ENCODE measurements at regions not wholly inside any gene's neighbourhood (a gene's known extent, or its start where the extent isn't known, plus 50 kb on each side); places are given as distances from the start of the nearest gene placed in this dataset.

DNA sequence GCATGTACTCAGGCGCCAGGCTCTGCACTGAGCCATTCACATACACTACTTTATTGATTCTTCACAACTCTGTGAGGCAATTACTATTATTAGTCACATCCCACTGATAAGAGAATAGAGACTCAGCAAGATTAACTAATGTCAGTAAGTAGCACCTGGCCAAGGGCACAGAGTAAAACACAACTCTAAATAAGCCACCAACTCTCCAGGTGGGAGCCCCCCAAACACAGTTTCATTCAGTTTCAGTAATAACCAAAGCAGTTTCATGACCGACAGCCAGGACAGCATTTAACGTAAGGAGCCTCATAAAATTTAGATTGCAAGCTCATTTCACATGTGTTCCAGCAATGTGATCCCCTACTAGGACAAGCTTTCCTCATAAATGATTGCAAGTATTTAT is 323.1 kb upstream of the CCDC196 start:
- no peak for TF ChIP-seq CTCF (IDR thresholded peaks at IDR 0.05; ENCODE audit: control extremely low read depth, extremely low read depth)
- 94% methylated on average over 3 of the region's 3 CpGs for WGBS, 2 donors
- ATAC-seq (ENCODE audit: insufficient read depth, low FRiP score) (no peak), DNase-seq (no peak)
- no peak overlapping the region for H3K4me3 ChIP-seq
- no peak overlapping the region for H3K27ac ChIP-seq (ENCODE audit: low read depth in 1 of 2, low read length in 1 of 2)
- H3K27me3 ChIP-seq (ENCODE audit: control insufficient read depth in 3 of 3, insufficient read depth in 3 of 3, low read length in 2 of 3), result no peaks in the 10 kb centered on the region
- no peaks in the 10 kb centered on the region for H3K4me1 ChIP-seq (ENCODE audit: control insufficient read depth in 5 of 5, insufficient read depth in 5 of 5, low read length in 5 of 5)
- H3K9me3 ChIP-seq (ENCODE audit: control insufficient read depth in 4 of 4, insufficient read depth in 3 of 4, low read length in 3 of 4), result no peaks in the 10 kb centered on the region
- H3K36me3 ChIP-seq (ENCODE audit: control insufficient read depth in 4 of 4, insufficient read depth in 4 of 4, low read length in 4 of 4), result no peaks in the 10 kb centered on the region
- H3K9ac ChIP-seq (ENCODE audit: insufficient read depth in 1 of 2, low read length in 2 of 2), result no peak overlapping the region

- 88 to 94% methylated on average over 3 of the region's 3 CpGs for WGBS, 2 donors
- no peak for ATAC-seq (ENCODE audit: insufficient read depth, low FRiP score)
- no peaks in the 10 kb centered on the region for H3K9me3 ChIP-seq (ENCODE audit: control insufficient read depth in 4 of 4, insufficient read depth in 3 of 4, low read length in 3 of 4)
Measured at GRCh38 chr14:66165337-66165736, 320.8 kb upstream of the CCDC196 start.

GRCh38 chr14:66174453-66174891 is 311.7 kb upstream of the CCDC196 start:
- Histone ChIP-seq H3K27me3 (ENCODE audit: control insufficient read depth in 3 of 3, insufficient read depth in 3 of 3, low read length in 2 of 3) (no peaks in the 10 kb centered on the region), H3K4me1 (ENCODE audit: control insufficient read depth in 5 of 5, insufficient read depth in 5 of 5, low read length in 5 of 5) (peaks cover 0 to 12% (median 5%) of the 10 kb centered on the region in 5 donors), H3K4me3 (no peak overlapping the region), H3K27ac (ENCODE audit: low read depth in 1 of 2, low read length in 1 of 2) (no peak overlapping the region), H3K9ac (ENCODE audit: insufficient read depth in 1 of 2, low read length in 2 of 2) (no peak overlapping the region), H3K36me3 (ENCODE audit: control insufficient read depth in 4 of 4, insufficient read depth in 4 of 4, low read length in 4 of 4) (no peaks in the 10 kb centered on the region), H3K9me3 (ENCODE audit: control insufficient read depth in 4 of 4, insufficient read depth in 3 of 4, low read length in 3 of 4) (peaks cover 0 to 7% (median under 1%) of the 10 kb centered on the region in 4 donors)
- TF ChIP-seq CTCF (IDR thresholded peaks at IDR 0.05; ENCODE audit: control extremely low read depth, extremely low read depth), result no peak
- DNase-seq (peak in 2 of 3 donors; percentile 74 to 83), ATAC-seq (ENCODE audit: insufficient read depth, low FRiP score) (no peak)
- WGBS, 2 donors, result 51 to 64% methylated on average over 1 of the region's 1 CpG

More at GRCh38 chr14:66165337-66165736, 320.8 kb upstream of the CCDC196 start:
- TF ChIP-seq CTCF (IDR thresholded peaks at IDR 0.05; ENCODE audit: control extremely low read depth, extremely low read depth), result no peak
- H3K27me3 ChIP-seq (ENCODE audit: control insufficient read depth in 3 of 3, insufficient read depth in 3 of 3, low read length in 2 of 3), result no peaks in the 10 kb centered on the region
- H3K9ac ChIP-seq (ENCODE audit: insufficient read depth in 1 of 2, low read length in 2 of 2), result no peak overlapping the region
- no peak overlapping the region for H3K4me3 ChIP-seq
- no peaks in the 10 kb centered on the region for H3K4me1 ChIP-seq (ENCODE audit: control insufficient read depth in 5 of 5, insufficient read depth in 5 of 5, low read length in 5 of 5)
- H3K27ac ChIP-seq (ENCODE audit: low read depth in 1 of 2, low read length in 1 of 2), result no peak overlapping the region
- DNase-seq, result no peak
- H3K36me3 ChIP-seq (ENCODE audit: control insufficient read depth in 4 of 4, insufficient read depth in 4 of 4, low read length in 4 of 4), result no peaks in the 10 kb centered on the region

- H3K9me3 ChIP-seq (ENCODE audit: control insufficient read depth in 4 of 4, insufficient read depth in 3 of 4, low read length in 3 of 4), result peaks cover 0 to 9% (median under 1%) of the 10 kb centered on the region in 4 donors
- peaks cover 0 to 12% (median 5%) of the 10 kb centered on the region in 5 donors for H3K4me1 ChIP-seq (ENCODE audit: control insufficient read depth in 5 of 5, insufficient read depth in 5 of 5, low read length in 5 of 5)
- no peaks in the 10 kb centered on the region for H3K27me3 ChIP-seq (ENCODE audit: control insufficient read depth in 3 of 3, insufficient read depth in 3 of 3, low read length in 2 of 3)
- no peak overlapping the region for H3K9ac ChIP-seq (ENCODE audit: insufficient read depth in 1 of 2, low read length in 2 of 2)
- TF ChIP-seq CTCF (IDR thresholded peaks at IDR 0.05; ENCODE audit: control extremely low read depth, extremely low read depth), result no peak
- no peak overlapping the region for H3K27ac ChIP-seq (ENCODE audit: low read depth in 1 of 2, low read length in 1 of 2)
- no peak overlapping the region for H3K4me3 ChIP-seq
- ATAC-seq (ENCODE audit: insufficient read depth, low FRiP score), result no peak
- no peaks in the 10 kb centered on the region for H3K36me3 ChIP-seq (ENCODE audit: control insufficient read depth in 4 of 4, insufficient read depth in 4 of 4, low read length in 4 of 4)
- 69 to 75% methylated on average over 1 of the region's 1 CpG for WGBS, 2 donors
- no peak for DNase-seq
Measured at GRCh38 chr14:66177935-66178334, 308.2 kb upstream of the CCDC196 start.
